GM21576 (cell line): ENCODE measurements at regions not wholly inside any gene's neighbourhood (a gene's known extent, or its start where the extent isn't known, plus 50 kb on each side); places are given as distances from the start of the nearest gene placed in this dataset.

Experiments used
- ATAC-seq: cut with Tn5 transposase; IDR thresholded peaks from one replicate; pipeline ENCODE4 v1.9.1; 2021; ENCODE audit warnings: mild to moderate bottlenecking, moderate library complexity; ENCODE audit not compliant: unreplicated experiment

DNA sequence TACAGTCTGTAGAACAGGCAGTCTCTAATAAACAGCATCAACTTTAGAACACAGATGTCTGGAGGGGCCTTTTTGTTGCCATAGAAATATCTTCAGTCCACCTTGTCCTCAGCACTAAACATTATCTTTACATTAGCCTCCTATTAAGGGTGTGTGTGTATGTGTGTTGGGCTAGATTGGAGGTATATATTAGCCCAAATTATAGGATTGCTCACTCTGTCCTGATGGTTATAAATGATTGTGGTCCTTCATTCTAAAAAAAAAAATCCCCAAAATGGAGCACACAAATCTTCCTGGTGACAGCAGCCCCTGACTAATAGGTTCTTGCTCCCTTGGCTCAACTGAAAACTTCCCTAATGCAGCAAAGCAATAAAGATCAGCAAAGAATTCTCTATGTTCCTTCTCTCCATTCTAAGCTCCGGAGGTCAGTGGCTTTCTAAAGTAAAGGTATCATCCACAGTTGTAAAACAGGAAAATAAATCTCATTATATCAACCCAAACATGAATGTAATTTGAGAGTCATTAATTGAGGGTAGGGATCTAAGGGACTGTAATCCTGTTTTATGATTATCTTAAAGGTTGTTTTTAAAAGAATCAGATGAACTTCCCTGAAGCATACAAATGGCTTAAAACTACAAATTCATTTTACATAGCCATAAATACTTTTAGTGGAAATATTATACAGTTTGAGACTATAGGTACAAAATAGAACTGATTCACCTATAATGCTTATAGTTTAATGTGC, 232.7 kb downstream of the KLF12 start:
- ATAC-seq = no peak

DNA sequence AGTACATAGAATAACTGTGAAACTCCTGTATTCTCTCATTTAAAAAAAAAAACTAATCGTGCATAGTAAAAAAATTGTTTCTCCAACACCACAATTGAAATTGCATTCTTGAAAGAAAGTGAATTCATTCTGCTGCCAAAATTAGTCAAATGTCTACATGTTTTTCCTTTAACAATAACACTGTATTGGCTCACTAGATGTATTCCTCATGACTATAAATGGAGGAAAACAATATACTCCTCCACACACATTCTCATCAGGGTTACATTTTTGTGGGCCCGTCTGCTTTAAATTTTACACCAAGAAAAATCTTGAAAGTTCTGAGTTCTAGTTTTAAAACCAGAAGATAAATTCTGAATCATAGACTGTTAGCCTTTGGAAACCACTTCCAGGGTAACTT, 233.6 kb downstream of the KLF12 start:
- no peak for ATAC-seq

- ATAC-seq = no peak
Measured at GRCh38 chr13:73898899-73899298, 235.3 kb downstream of the KLF12 start.

GRCh38 chr13:73898276-73898675, 235.9 kb downstream of the KLF12 start:
- ATAC-seq = no peak

- no peak for ATAC-seq
Measured at GRCh38 chr13:73894995-73895571, 239.1 kb downstream of the KLF12 start.

GRCh38 chr13:73893833-73894232, 240.4 kb downstream of the KLF12 start:
- no peak for ATAC-seq

- ATAC-seq = no peak
Measured at GRCh38 chr13:73891805-73892204, 242.4 kb downstream of the KLF12 start.

DNA sequence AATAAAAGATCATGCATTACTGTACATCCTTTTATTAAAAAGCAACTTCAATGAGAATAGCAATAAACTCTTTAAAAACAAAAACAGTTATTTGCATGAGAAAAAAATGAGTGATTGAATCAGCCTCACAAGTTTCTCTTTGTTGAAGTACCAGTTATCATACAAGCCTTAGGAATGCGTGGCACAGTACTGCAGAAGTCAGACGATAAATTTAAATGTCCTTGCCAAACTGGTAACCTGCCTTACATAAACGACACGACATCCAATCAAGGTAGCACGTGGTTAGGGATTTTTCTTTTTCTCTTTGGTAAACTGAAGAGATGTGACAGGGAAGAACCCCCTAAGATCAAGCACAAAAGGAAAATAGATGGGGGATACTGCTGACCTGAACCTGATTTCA, 251.0 kb downstream of the KLF12 start:
- no peak for ATAC-seq

GRCh38 chr13:73880365-73880764, 253.8 kb downstream of the KLF12 start:
- no peak for ATAC-seq

DNA sequence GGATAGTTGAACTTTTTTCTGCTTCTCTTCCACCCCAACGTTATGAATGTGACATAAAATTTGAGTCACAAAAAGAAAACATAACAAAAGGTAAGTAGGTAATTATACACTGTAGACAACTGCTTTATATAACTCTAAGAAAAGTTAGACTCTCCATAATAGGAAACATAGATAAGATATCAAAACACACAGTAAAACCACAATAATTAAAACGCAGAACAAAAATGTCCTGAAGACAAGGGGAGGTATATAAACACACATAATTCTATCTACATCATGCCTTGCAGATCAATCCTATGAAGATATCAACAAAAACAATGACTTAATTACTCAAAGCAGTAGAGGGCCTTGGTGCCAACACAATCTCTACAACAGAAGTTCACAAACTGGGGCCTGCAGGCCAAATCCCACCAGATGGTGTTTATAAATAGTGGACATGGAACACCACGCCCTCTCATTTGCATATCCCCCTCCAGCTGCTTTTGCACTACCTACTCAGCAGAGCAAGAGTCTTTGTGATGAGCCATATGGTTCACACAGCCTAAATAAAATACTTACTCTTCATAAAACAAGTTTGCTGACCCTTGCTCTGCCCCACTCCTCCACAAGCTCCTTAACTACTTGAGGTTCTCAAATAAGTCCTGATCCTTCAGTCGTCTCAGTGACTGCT, 254.7 kb downstream of the KLF12 start:
- ATAC-seq = no peak

DNA sequence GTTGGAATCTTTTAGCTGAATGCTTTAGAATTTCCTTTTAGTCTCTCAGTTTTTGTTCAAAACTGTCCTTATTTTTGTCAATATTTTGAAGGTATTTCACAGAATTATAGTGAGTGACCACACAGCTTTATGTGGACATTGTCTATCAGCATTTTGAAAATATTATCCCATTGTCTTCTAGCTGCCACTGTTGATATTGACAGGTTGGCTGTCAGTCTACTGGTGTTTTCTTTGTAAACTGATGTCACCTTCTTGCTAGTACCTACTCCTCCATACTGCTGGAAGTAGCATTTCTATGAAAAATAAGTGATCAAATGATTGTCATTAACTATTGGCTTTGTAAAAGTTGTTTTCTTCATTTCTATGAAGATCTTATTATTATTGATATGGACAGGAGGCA, 256.8 kb downstream of the KLF12 start:
- no peak for ATAC-seq

- no peak for ATAC-seq
Measured at GRCh38 chr13:73876323-73876722, 257.9 kb downstream of the KLF12 start.

DNA sequence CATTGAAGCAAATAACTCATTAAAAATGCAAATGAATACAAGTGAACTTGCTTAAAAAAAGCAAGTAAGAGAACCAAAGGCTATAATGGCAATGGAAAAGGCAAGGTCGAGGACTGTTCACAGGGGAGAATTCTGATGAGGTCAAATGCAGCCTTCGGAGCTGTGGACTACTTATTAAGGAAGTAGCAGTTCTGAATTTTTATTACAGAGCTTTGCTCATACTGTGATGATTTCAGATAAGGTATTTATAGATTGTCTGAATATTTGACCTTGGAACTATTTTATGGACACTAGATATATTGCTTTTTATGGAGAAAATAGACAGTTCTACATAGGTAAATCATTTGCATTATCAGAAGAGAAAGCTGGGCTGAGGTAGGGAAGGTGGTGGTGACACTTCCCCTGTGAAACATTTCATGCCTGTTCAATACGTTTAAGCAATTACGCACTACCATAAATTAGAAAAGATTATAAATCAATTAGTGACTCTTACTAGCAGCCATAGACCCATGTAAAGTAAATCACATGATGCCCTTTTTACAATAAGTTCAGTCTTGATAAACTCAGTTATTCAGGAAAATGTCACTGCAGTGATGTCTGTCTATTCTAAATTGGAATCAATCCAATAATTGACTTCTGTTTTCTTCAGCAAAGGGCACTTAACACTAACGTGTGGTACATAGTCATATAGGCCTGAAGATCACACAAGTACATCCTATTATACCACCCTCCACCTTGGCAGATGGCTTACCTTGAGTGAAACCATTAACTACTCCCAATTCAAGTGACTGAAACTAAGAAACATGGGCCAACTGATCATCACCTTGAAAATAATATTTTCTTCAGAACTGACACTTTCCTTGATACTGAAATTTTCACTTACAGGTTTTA, 260.0 kb downstream of the KLF12 start:
- ATAC-seq = no peak

DNA sequence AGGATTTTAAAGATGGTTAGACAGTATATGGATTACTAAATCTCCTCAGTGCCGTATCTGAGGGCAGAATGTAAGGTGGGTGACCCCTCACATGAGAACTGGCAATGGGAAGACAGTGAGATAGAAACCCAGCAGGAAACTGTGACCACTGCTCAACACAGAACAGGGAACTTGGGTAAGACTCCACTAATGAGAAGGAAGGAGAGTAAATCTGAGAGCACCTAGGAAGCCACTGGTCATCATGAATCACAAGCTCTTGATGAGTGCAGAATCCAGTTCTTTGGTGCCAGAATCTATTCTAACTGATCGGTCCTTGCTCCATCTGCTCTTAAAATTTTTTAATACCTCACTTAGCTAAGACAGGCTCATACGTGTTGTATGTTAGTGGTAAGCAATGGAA, 261.8 kb downstream of the KLF12 start:
- ATAC-seq = no peak

DNA sequence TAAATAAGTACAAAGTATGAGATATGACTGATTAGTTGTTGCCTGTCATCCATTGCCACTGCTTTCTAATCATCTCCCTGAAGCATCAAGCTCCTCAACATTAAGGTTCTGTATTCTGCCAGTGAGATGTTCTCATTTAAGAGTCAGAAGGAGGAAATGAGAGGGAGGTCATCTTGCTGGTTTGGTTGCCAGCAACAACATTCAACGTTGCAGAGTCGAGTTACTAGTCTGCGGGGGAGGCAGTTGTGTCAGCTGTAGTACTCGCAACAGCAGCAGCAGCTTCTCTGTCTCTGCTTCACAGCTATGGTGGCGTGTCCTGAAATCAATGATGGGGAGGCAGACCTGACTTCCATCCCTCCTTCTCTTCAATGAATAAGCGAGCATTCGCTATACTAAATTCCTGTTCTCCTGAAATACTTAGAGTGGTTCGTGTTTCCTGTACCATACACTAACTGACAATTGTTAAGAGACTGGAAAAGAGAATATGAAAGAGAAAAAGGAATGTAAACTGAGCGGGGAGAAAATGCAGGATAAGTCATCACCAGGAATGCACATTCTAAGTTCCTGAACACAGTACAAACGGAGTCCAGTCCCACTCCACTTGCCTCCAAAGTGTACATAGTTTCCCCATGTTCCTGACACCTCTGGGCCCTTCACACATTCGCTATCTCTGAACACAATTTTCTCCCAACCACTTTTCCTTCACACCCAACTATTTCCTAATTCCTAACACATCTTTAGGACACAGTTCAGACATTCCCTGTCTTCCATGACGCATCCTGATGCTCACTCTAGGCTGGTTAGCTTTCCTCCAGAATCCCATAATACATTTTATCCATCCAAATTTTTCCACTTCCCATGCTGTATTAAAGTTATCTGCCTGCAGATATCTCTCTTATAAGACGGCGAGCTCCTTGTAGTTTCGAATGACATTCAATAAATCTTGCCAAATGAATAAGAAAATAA, 263.0 kb downstream of the KLF12 start:
- ATAC-seq = no peak

DNA sequence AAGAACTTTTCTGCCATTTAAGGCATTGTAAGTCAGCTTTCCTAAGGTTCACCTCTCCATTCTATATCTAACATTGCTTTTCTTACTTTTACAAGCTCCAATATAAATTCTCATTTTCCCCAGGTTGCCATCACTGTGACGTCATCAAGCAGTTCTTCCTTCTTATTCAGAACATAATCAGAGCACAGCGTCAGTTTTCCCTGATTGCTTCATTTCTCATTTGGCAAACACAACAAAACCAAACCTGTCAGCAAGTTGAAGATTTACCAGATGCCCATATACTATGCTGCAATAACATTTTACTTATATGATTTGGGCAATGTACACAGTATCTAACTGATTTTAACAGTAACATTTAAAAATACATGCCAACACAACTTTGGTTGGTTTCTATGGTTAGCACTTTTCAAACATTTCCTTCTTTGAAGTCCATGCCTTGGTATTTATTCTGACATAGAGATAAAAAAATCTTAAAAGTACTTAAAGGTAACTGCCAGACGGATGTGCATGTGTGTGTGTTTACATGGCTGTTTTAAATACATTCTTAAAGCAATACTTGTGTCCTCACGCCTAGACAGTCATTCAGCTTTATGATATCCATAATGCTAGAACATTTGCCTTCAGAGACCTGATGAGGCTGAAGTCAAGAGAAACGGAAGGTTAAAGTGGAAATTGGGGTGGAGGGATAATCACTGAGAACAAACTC, 264.0 kb downstream of the KLF12 start:
- no peak for ATAC-seq

- no peak for ATAC-seq
Measured at GRCh38 chr13:73865027-73865426, 269.2 kb downstream of the KLF12 start.

GRCh38 chr13:73861136-73861535, 273.1 kb downstream of the KLF12 start:
- no peak for ATAC-seq

GRCh38 chr13:73860501-73860900, 273.7 kb downstream of the KLF12 start:
- no peak for ATAC-seq

GRCh38 chr13:73859841-73860240, 274.4 kb downstream of the KLF12 start:
- no peak for ATAC-seq
